MCF 10A (cell line): ENCODE measurements at regions not wholly inside any gene's neighbourhood (a gene's known extent, or its start where the extent isn't known, plus 50 kb on each side); places are given as distances from the start of the nearest gene placed in this dataset.

ENCODE experiments used
- BruUV-seq: library from RNA; stranded (reverse); fragments of 400-500 nt; replicated peaks from 2 replicates; lab custom pipeline; 2021; lab: Mats Ljungman, UMichigan
- CTCF ChIA-PET: fragments of 300-600 bp; sonication (Branson Sonifier 250); formaldehyde crosslinking; extraction: SDS; loops from one replicate; lab custom pipeline; 2021; ENCODE audit warnings: antibody characterized with exemption, inconsistent platforms; lab: Yijun Ruan, JAX
- POLR2A ChIA-PET: fragments of 300-600, 350-650 bp; sonication (Branson Sonifier 250); formaldehyde crosslinking; extraction: SDS; loops from one replicate; lab custom pipeline; 2020; ENCODE audit warnings: antibody characterized with exemption, inconsistent platforms; lab: Yijun Ruan, JAX
- DNase-seq: peaks from one replicate; pipeline ENCODE4 v3.0.0-alpha.2; 2018; ENCODE audit not compliant: unreplicated experiment
- H3K27ac Mint-ChIP-seq: one replicate; pipeline ENCODE4 v1.8.0; 2022; ENCODE audit warnings: mild to moderate bottlenecking, low read depth, mixed read lengths; ENCODE audit not compliant: unreplicated experiment
- H3K27me3 Mint-ChIP-seq: one replicate; pipeline ENCODE4 v1.8.0; 2022; ENCODE audit warnings: mixed read lengths; ENCODE audit not compliant: insufficient read depth, unreplicated experiment
- H3K36me3 Mint-ChIP-seq: one replicate; pipeline ENCODE4 v1.8.0; 2022; ENCODE audit warnings: mild to moderate bottlenecking, moderate library complexity, mixed read lengths; ENCODE audit not compliant: insufficient read depth, unreplicated experiment
- H3K4me1 Mint-ChIP-seq: one replicate; pipeline ENCODE4 v1.8.0; 2022; ENCODE audit warnings: mixed read lengths; ENCODE audit not compliant: insufficient read depth, unreplicated experiment
- H3K4me3 Mint-ChIP-seq: one replicate; pipeline ENCODE4 v1.8.0; 2022; ENCODE audit warnings: mild to moderate bottlenecking, moderate library complexity, mixed read lengths; ENCODE audit not compliant: unreplicated experiment
- H3K9me3 Mint-ChIP-seq: one replicate; pipeline ENCODE4 v1.8.0; 2022; ENCODE audit warnings: mixed read lengths; ENCODE audit not compliant: unreplicated experiment
- CTCF ChIP-seq: fragments of 200-600 bp; IDR thresholded peaks from one replicate; pipeline ENCODE4 v1.8.0; 2022; ENCODE audit warnings: antibody characterized with exemption, mild to moderate bottlenecking; ENCODE audit not compliant: unreplicated experiment
- intact Hi-C: fragments of 100-400 bp; cut with micrococcal nuclease; formaldehyde crosslinking; loops from 2 replicates; pipeline ENCODE4 v1.14.1; 2022

GRCh38 chr13:31499274-31499673, 240.1 kb upstream of the RXFP2 start:
- TF ChIP-seq CTCF = no peak
- CTCF ChIA-PET = interaction anchor here (0.7 kb wide), 1 partner anchor 15 kb away, joined by 3 read pairs; no protein-coding TSS in a partner anchor
- intact Hi-C loops = no loop called here
- peaks cover 27% of the 10 kb centered on the region for H3K27me3 Mint-ChIP-seq
- no TSS peak for BruUV-seq
- H3K4me3 Mint-ChIP-seq = no peak overlapping the region
- H3K36me3 Mint-ChIP-seq = no peaks in the 10 kb centered on the region
- no peak for DNase-seq
- H3K27ac Mint-ChIP-seq = no peak overlapping the region
- no peaks in the 10 kb centered on the region for H3K9me3 Mint-ChIP-seq
- POLR2A ChIA-PET = no interaction called here
- no peaks in the 10 kb centered on the region for H3K4me1 Mint-ChIP-seq

GRCh38 chr13:31503626-31504025, 235.7 kb upstream of the RXFP2 start:
- H3K4me3 Mint-ChIP-seq = no peak overlapping the region

GRCh38 chr13:31504918-31505317, 234.4 kb upstream of the RXFP2 start:
- no peak for DNase-seq
- intact Hi-C loops = no loop called here
- Mint-ChIP-seq H3K36me3 (no peaks in the 10 kb centered on the region), H3K9me3 (no peaks in the 10 kb centered on the region), H3K4me3 (no peak overlapping the region), H3K4me1 (no peaks in the 10 kb centered on the region), H3K27ac (no peak overlapping the region), H3K27me3 (peaks cover 33% of the 10 kb centered on the region)
- BruUV-seq = no TSS peak
- POLR2A ChIA-PET = no interaction called here
- TF ChIP-seq CTCF = no peak
- CTCF ChIA-PET = interaction anchor here (0.7 kb wide), 1 partner anchor 52 kb away, joined by 3 read pairs; no protein-coding TSS in a partner anchor

More at GRCh38 chr13:31503626-31504025, 235.7 kb upstream of the RXFP2 start:
- CTCF ChIA-PET = no interaction called here
- POLR2A ChIA-PET = no interaction called here
- DNase-seq = no peak
- intact Hi-C loops = no loop called here
- Mint-ChIP-seq H3K4me1 (no peaks in the 10 kb centered on the region), H3K9me3 (no peaks in the 10 kb centered on the region), H3K36me3 (no peaks in the 10 kb centered on the region), H3K27ac (no peak overlapping the region), H3K27me3 (peaks cover 33% of the 10 kb centered on the region)
- no TSS peak for BruUV-seq
- TF ChIP-seq CTCF = no peak

- no TSS peak for BruUV-seq
- no peak for DNase-seq
- CTCF ChIA-PET = interaction anchor here (0.6 to 2.5 kb wide), 2 partner anchors 25 to 81 kb away, joined by 3 to 9 read pairs; no protein-coding TSS in a partner anchor
- intact Hi-C loops = no loop called here
- TF ChIP-seq CTCF = no peak
- Mint-ChIP-seq H3K4me1 (no peaks in the 10 kb centered on the region), H3K27me3 (peaks cover 64% of the 10 kb centered on the region), H3K4me3 (no peak overlapping the region), H3K27ac (no peak overlapping the region), H3K36me3 (no peaks in the 10 kb centered on the region), H3K9me3 (no peaks in the 10 kb centered on the region)
- POLR2A ChIA-PET = no interaction called here
Observed at GRCh38 chr13:31512331-31512730, 227.0 kb upstream of the RXFP2 start.
